ENCODE measurements at regions not wholly inside any gene's neighbourhood (a gene's known extent, or its start where the extent isn't known, plus 50 kb on each side); places are given as distances from the start of the nearest gene placed in this dataset.
A peak's percentile ranks its signal among the peaks of the same experiment; 100 is the strongest.
"Not testable (repeated sequence)": the region's sequence is repeated elsewhere in the genome, so short reads cannot be mapped to it uniquely, and the experiment has no call there.

GRCh38 chr5:82437565-82437964 lies 159.4 kb upstream of the RPS23 start:
- not testable (repeated sequence) for H3K27me3 ChIP-seq (ENCODE audit: insufficient read depth, low read length); H3K79me1 ChIP-seq (ENCODE audit: low read length); H4K12ac ChIP-seq (ENCODE audit: low read depth, low read length); H3K4ac ChIP-seq (ENCODE audit: low read depth, low read length); H2BK5ac ChIP-seq (ENCODE audit: low read depth, low read length, poor library complexity); H2BK12ac ChIP-seq (ENCODE audit: low read length); H2BK120ac ChIP-seq (ENCODE audit: insufficient read depth, low read length, poor library complexity); H2AK5ac ChIP-seq (ENCODE audit: low read length); H3K27ac ChIP-seq (ENCODE audit: low read depth, low read length); H3K36me3 ChIP-seq (ENCODE audit: control insufficient read depth in 1 of 2, insufficient read depth in 2 of 2, low read length in 2 of 2); H3K4me2 ChIP-seq (ENCODE audit: low read length); H4K91ac ChIP-seq (ENCODE audit: low read depth, low read length); H3K14ac ChIP-seq (ENCODE audit: low read length); H3K9me3 ChIP-seq (ENCODE audit: insufficient read depth, low read depth, low read length); H3K4me1 ChIP-seq (ENCODE audit: control insufficient read depth in 1 of 2, insufficient read depth in 2 of 2, low read length in 2 of 2); H2AFZ ChIP-seq (ENCODE audit: insufficient read depth, low read length, poor library complexity); H3K9ac ChIP-seq (ENCODE audit: low read length); H3K18ac ChIP-seq (ENCODE audit: low read length); H3K4me3 ChIP-seq (ENCODE audit: low read depth, low read length); H3K79me2 ChIP-seq (ENCODE audit: control insufficient read depth, insufficient read depth, low read length, poor library complexity); H4K8ac ChIP-seq (ENCODE audit: low read depth, low read length); DNase-seq; H3K23ac ChIP-seq (ENCODE audit: low read length)
- no CpG with 5 or more reads among the region's 4 CpGs for WGBS (ENCODE audit: extremely low coverage, insufficient coverage, insufficient read length)

- Histone ChIP-seq H3K4me3 (ENCODE audit: low read depth, low read length) (no peak overlapping the region), H4K12ac (ENCODE audit: low read depth, low read length) (no peak overlapping the region), H2BK5ac (ENCODE audit: low read depth, low read length, poor library complexity) (no peak overlapping the region), H3K4ac (ENCODE audit: low read depth, low read length) (no peak overlapping the region), H3K27ac (ENCODE audit: low read depth, low read length) (no peak overlapping the region), H3K4me1 (ENCODE audit: control insufficient read depth in 1 of 2, insufficient read depth in 2 of 2, low read length in 2 of 2) (no peaks in the 10 kb centered on the region), H3K4me2 (ENCODE audit: low read length) (no peak overlapping the region), H3K79me2 (ENCODE audit: control insufficient read depth, insufficient read depth, low read length, poor library complexity) (no peaks in the 10 kb centered on the region), H3K27me3 (ENCODE audit: insufficient read depth, low read length) (no peaks in the 10 kb centered on the region), H3K9me3 (ENCODE audit: insufficient read depth, low read depth, low read length) (no peaks in the 10 kb centered on the region), H3K36me3 (ENCODE audit: control insufficient read depth in 1 of 2, insufficient read depth in 2 of 2, low read length in 2 of 2) (no peaks in the 10 kb centered on the region), H3K18ac (ENCODE audit: low read length) (no peak overlapping the region), H2BK120ac (ENCODE audit: insufficient read depth, low read length, poor library complexity) (no peak overlapping the region), H3K14ac (ENCODE audit: low read length) (no peak overlapping the region), H2BK12ac (ENCODE audit: low read length) (no peak overlapping the region), H3K9ac (ENCODE audit: low read length) (no peak overlapping the region), H3K23ac (ENCODE audit: low read length) (no peak overlapping the region), H4K8ac (ENCODE audit: low read depth, low read length) (no peak overlapping the region), H3K79me1 (ENCODE audit: low read length) (no peaks in the 10 kb centered on the region), H2AK5ac (ENCODE audit: low read length) (no peak overlapping the region), H4K91ac (ENCODE audit: low read depth, low read length) (no peak overlapping the region), H2AFZ (ENCODE audit: insufficient read depth, low read length, poor library complexity) (no peak overlapping the region)
- DNase-seq = no peak
- no CpG with 5 or more reads among the region's 2 CpGs for WGBS (ENCODE audit: extremely low coverage, insufficient coverage, insufficient read length)
Observed at GRCh38 chr5:82436291-82436690, 158.1 kb upstream of the RPS23 start.

- not testable (repeated sequence) for H3K23ac ChIP-seq (ENCODE audit: low read length); H3K27ac ChIP-seq (ENCODE audit: low read depth, low read length); H3K4me1 ChIP-seq (ENCODE audit: control insufficient read depth in 1 of 2, insufficient read depth in 2 of 2, low read length in 2 of 2); H3K27me3 ChIP-seq (ENCODE audit: insufficient read depth, low read length); H3K79me2 ChIP-seq (ENCODE audit: control insufficient read depth, insufficient read depth, low read length, poor library complexity); H3K4me3 ChIP-seq (ENCODE audit: low read depth, low read length); H4K91ac ChIP-seq (ENCODE audit: low read depth, low read length); H4K8ac ChIP-seq (ENCODE audit: low read depth, low read length); H2BK120ac ChIP-seq (ENCODE audit: insufficient read depth, low read length, poor library complexity); H3K4me2 ChIP-seq (ENCODE audit: low read length); H3K14ac ChIP-seq (ENCODE audit: low read length); H2AFZ ChIP-seq (ENCODE audit: insufficient read depth, low read length, poor library complexity); H3K79me1 ChIP-seq (ENCODE audit: low read length); H3K36me3 ChIP-seq (ENCODE audit: control insufficient read depth in 1 of 2, insufficient read depth in 2 of 2, low read length in 2 of 2); H3K18ac ChIP-seq (ENCODE audit: low read length); H4K12ac ChIP-seq (ENCODE audit: low read depth, low read length); H3K9me3 ChIP-seq (ENCODE audit: insufficient read depth, low read depth, low read length); H2BK5ac ChIP-seq (ENCODE audit: low read depth, low read length, poor library complexity); H3K4ac ChIP-seq (ENCODE audit: low read depth, low read length); H3K9ac ChIP-seq (ENCODE audit: low read length); H2AK5ac ChIP-seq (ENCODE audit: low read length); H2BK12ac ChIP-seq (ENCODE audit: low read length)
- DNase-seq = peak in 1 of 2 donors; percentile 5
- no CpG with 5 or more reads among the region's 35 CpGs for WGBS (ENCODE audit: extremely low coverage, insufficient coverage, insufficient read length)
Observed at GRCh38 chr5:82434696-82435660, 156.8 kb upstream of the RPS23 start.

GRCh38 chr5:82426464-82427154 lies 148.5 kb upstream of the RPS23 start:
- Histone ChIP-seq H4K91ac (ENCODE audit: low read depth, low read length) (no peak overlapping the region), H3K18ac (ENCODE audit: low read length) (no peak overlapping the region), H2BK12ac (ENCODE audit: low read length) (no peak overlapping the region), H3K27me3 (ENCODE audit: insufficient read depth, low read length) (no peaks in the 10 kb centered on the region), H2BK5ac (ENCODE audit: low read depth, low read length, poor library complexity) (no peak overlapping the region), H3K27ac (ENCODE audit: low read depth, low read length) (no peak overlapping the region), H3K4me1 (ENCODE audit: control insufficient read depth in 1 of 2, insufficient read depth in 2 of 2, low read length in 2 of 2) (no peaks in the 10 kb centered on the region), H3K9ac (ENCODE audit: low read length) (no peak overlapping the region), H4K8ac (ENCODE audit: low read depth, low read length) (no peak overlapping the region), H3K4me3 (ENCODE audit: low read depth, low read length) (no peak overlapping the region), H3K4ac (ENCODE audit: low read depth, low read length) (no peak overlapping the region), H3K23ac (ENCODE audit: low read length) (no peak overlapping the region), H4K12ac (ENCODE audit: low read depth, low read length) (no peak overlapping the region), H2AK5ac (ENCODE audit: low read length) (no peak overlapping the region), H3K79me1 (ENCODE audit: low read length) (no peaks in the 10 kb centered on the region), H3K14ac (ENCODE audit: low read length) (no peak overlapping the region), H2BK120ac (ENCODE audit: insufficient read depth, low read length, poor library complexity) (no peak overlapping the region), H3K36me3 (ENCODE audit: control insufficient read depth in 1 of 2, insufficient read depth in 2 of 2, low read length in 2 of 2) (no peaks in the 10 kb centered on the region), H2AFZ (ENCODE audit: insufficient read depth, low read length, poor library complexity) (no peak overlapping the region), H3K9me3 (ENCODE audit: insufficient read depth, low read depth, low read length) (peaks cover 2% of the 10 kb centered on the region), H3K4me2 (ENCODE audit: low read length) (no peak overlapping the region), H3K79me2 (ENCODE audit: control insufficient read depth, insufficient read depth, low read length, poor library complexity) (no peaks in the 10 kb centered on the region)
- no peak for DNase-seq
- WGBS (ENCODE audit: extremely low coverage, insufficient coverage, insufficient read length) = no CpG with 5 or more reads among the region's 4 CpGs

Measured in trophoblast cell (in vitro differentiated cells and primary cell).